H1 (cell line): ENCODE measurements at regions not wholly inside any gene's neighbourhood (a gene's known extent, or its start where the extent isn't known, plus 50 kb on each side); places are given as distances from the start of the nearest gene placed in this dataset.

Experiments used
- CTCF ChIA-PET: fragments of 300-600 bp; sonication (Branson Sonifier 250); formaldehyde crosslinking; loops from one replicate; lab custom pipeline; 2021; ENCODE audit not compliant: partially characterized antibody; lab: Charles Lee
- POLR2A ChIA-PET: fragments of 300-600 bp; sonication (Branson Sonifier 250); formaldehyde crosslinking; loops from one replicate; lab custom pipeline; 2021; ENCODE audit warnings: inconsistent platforms; ENCODE audit not compliant: partially characterized antibody; lab: Charles Lee
- DNase-seq, 2 experiments: peaks; one replicate each; pipeline versions ENCODE4 v3.0.0 to v3.0.0-alpha.2; 2010 to 2022; ENCODE audit warnings: low spot score in 2 of 2, low read depth in 1 of 2, mixed read lengths in 1 of 2
- FAIRE-seq: peaks from 2 replicates; lab custom pipeline; 2011; peaks lifted over from hg19 to GRCh38; lab: Jason Lieb, UNC
- H2AFZ ChIP-seq: 2 replicates; pipeline ENCODE4 v1.8.1; 2012; ENCODE audit warnings: low read length, inconsistent platforms
- H2AK5ac ChIP-seq: 2 replicates; pipeline ENCODE4 v1.6.1; 2013; ENCODE audit warnings: low read depth, low read length
- H2BK120ac ChIP-seq: replicated peaks from 2 replicates; pipeline ENCODE3; 2013; ENCODE audit warnings: low read depth, low read length, inconsistent platforms
- H2BK12ac ChIP-seq: 2 replicates; pipeline ENCODE4 v1.6.1; 2013; ENCODE audit warnings: low read depth, low read length
- H2BK15ac ChIP-seq: 2 replicates; pipeline ENCODE4 v1.6.1; 2013; ENCODE audit warnings: low read length
- H2BK20ac ChIP-seq: 2 replicates; pipeline ENCODE4 v1.6.1; 2013; ENCODE audit warnings: low read length
- H2BK5ac ChIP-seq: 2 replicates; pipeline ENCODE4 v1.6.1; 2013; ENCODE audit warnings: low read depth, low read length
- H3K14ac ChIP-seq: 2 replicates; pipeline ENCODE4 v1.6.1; 2013; ENCODE audit warnings: inconsistent platforms; ENCODE audit not compliant: insufficient read length
- H3K18ac ChIP-seq: 2 replicates; pipeline ENCODE4 v1.6.1; 2013; ENCODE audit warnings: low read length; ENCODE audit errors: extremely low read depth
- H3K23ac ChIP-seq: 2 replicates; pipeline ENCODE4 v1.6.1; 2013; ENCODE audit warnings: inconsistent platforms; ENCODE audit not compliant: insufficient read length
- H3K23me2 ChIP-seq: 2 replicates; pipeline ENCODE4 v1.6.1; 2013; ENCODE audit warnings: low read depth, low read length
- H3K27ac ChIP-seq: 2 replicates; pipeline ENCODE4 v1.6.1; 2011; ENCODE audit warnings: low read depth, low read length, inconsistent platforms
- H3K27me3 ChIP-seq, 4 experiments: replicated peaks in 1 of 4; 1 replicate in 1 of 4; 2 replicates in 3 of 4; pipeline versions ENCODE4 v1.6.1 to v1.8.1; 2011 to 2013; ENCODE audit warnings: low read length in 3 of 4, mild to moderate bottlenecking in 3 of 4, inconsistent platforms in 2 of 4, mixed read lengths in 2 of 4, moderate library complexity in 1 of 4; ENCODE audit not compliant: control insufficient read depth in 3 of 4, insufficient read depth in 3 of 4; ENCODE audit errors: extremely low read depth in 1 of 4
- H3K36me3 ChIP-seq, 4 experiments: 2 replicates each; pipeline versions ENCODE4 v1.6.1 to v1.8.1; 2011 to 2013; ENCODE audit warnings: mild to moderate bottlenecking in 4 of 4, low read length in 3 of 4, moderate library complexity in 2 of 4, control low read depth in 1 of 4, inconsistent platforms in 1 of 4; ENCODE audit not compliant: insufficient read depth in 4 of 4, control insufficient read depth in 2 of 4
- H3K4ac ChIP-seq: replicated peaks from 2 replicates; pipeline ENCODE3; 2013; ENCODE audit warnings: low read length, low read depth, mixed read lengths, inconsistent platforms; ENCODE audit not compliant: insufficient read length
- H3K4me1 ChIP-seq, 4 experiments: replicated peaks in 1 of 4; 1 replicate in 1 of 4; 2 replicates in 3 of 4; pipeline versions ENCODE4 v1.6.1 to v1.8.1; 2011 to 2013; ENCODE audit warnings: low read length in 3 of 4, inconsistent platforms in 2 of 4, mixed read lengths in 1 of 4; ENCODE audit not compliant: insufficient read depth in 4 of 4, control insufficient read depth in 3 of 4
- H3K4me2 ChIP-seq, 2 experiments: 2 replicates each; pipeline versions ENCODE4 v1.6.1 to v1.8.1; 2011 to 2013; ENCODE audit warnings: low read depth in 2 of 2, low read length in 2 of 2, control low read depth in 1 of 2, inconsistent platforms in 1 of 2, mild to moderate bottlenecking in 1 of 2; ENCODE audit not compliant: insufficient read depth in 1 of 2
- H3K4me3 ChIP-seq, 4 experiments: fragments of 200-600, 300-600 bp in 1 of 4; sonication (generic), shearing (Covaris generic), sonication (Bioruptor Twin) in 1 of 4; 2 replicates each; pipeline versions ENCODE4 v1.5.1 to v1.8.1; 2011 to 2016; ENCODE audit warnings: low read length in 4 of 4, low read depth in 3 of 4, control low read depth in 2 of 4, inconsistent platforms in 2 of 4, mild to moderate bottlenecking in 2 of 4, mixed read lengths in 1 of 4, moderate library complexity in 1 of 4; ENCODE audit not compliant: insufficient read depth in 2 of 4; ENCODE audit errors: extremely low read depth in 1 of 4
- H3K56ac ChIP-seq: replicated peaks from 2 replicates; pipeline ENCODE3; 2013; ENCODE audit warnings: low read depth, mild to moderate bottlenecking, mixed read lengths, low read length, inconsistent platforms; ENCODE audit not compliant: insufficient read length
- H3K79me1 ChIP-seq: 2 replicates; pipeline ENCODE4 v1.6.1; 2013; ENCODE audit warnings: low read depth, low read length, control low read depth
- H3K79me2 ChIP-seq, 2 experiments: 2 replicates each; pipeline versions ENCODE4 v1.6.1 to v1.8.1; 2012 to 2013; ENCODE audit warnings: low read length in 2 of 2, mild to moderate bottlenecking in 2 of 2, inconsistent platforms in 1 of 2; ENCODE audit not compliant: insufficient read depth in 2 of 2, control insufficient read depth in 1 of 2
- H3K9ac ChIP-seq, 4 experiments: replicated peaks in 1 of 4; 1 replicate in 1 of 4; 2 replicates in 3 of 4; pipeline versions ENCODE4 v1.6.1 to v1.8.1; 2011 to 2013; ENCODE audit warnings: low read depth in 3 of 4, low read length in 3 of 4, control low read depth in 2 of 4, mild to moderate bottlenecking in 2 of 4, moderate library complexity in 2 of 4, inconsistent platforms in 1 of 4; ENCODE audit errors: extremely low read depth in 1 of 4
- H3K9me3 ChIP-seq, 2 experiments: 2 replicates each; pipeline versions ENCODE4 v1.6.1 to v1.8.1; 2012 to 2013; ENCODE audit warnings: mild to moderate bottlenecking in 2 of 2, moderate library complexity in 2 of 2, control low read depth in 1 of 2, inconsistent platforms in 1 of 2, low read depth in 1 of 2, low read length in 1 of 2, mixed read lengths in 1 of 2; ENCODE audit not compliant: insufficient read depth in 2 of 2
- H4K20me1 ChIP-seq, 2 experiments: replicated peaks in 1 of 2; 2 replicates each; pipeline versions ENCODE3 to v1.8.1; 2011 to 2013; ENCODE audit warnings: inconsistent platforms in 2 of 2, low read length in 2 of 2, mild to moderate bottlenecking in 1 of 2; ENCODE audit not compliant: insufficient read depth in 2 of 2, control insufficient read depth in 1 of 2
- H4K5ac ChIP-seq: 2 replicates; pipeline ENCODE4 v1.6.1; 2013; ENCODE audit warnings: low read length, low read depth, mixed read lengths, inconsistent platforms; ENCODE audit not compliant: insufficient read length
- H4K8ac ChIP-seq: 2 replicates; pipeline ENCODE4 v1.8.0; 2013; ENCODE audit warnings: mild to moderate bottlenecking, moderate library complexity, low read length, inconsistent platforms; ENCODE audit not compliant: insufficient read depth; ENCODE audit errors: extremely low read depth
- H4K91ac ChIP-seq: replicated peaks from 2 replicates; pipeline ENCODE3; 2013; ENCODE audit warnings: low read length, mixed read lengths, inconsistent platforms; ENCODE audit not compliant: insufficient read length
- BACH1 ChIP-seq: IDR thresholded peaks from 2 replicates; pipeline ENCODE4 v1.6.1; 2012; ENCODE audit warnings: low read length, improper control_type of control experiment
- SIX5 ChIP-seq: IDR thresholded peaks from 2 replicates; pipeline ENCODE4 v1.6.1; 2011; ENCODE audit warnings: mild to moderate bottlenecking, low read depth, low read length
- WGBS, 2 experiments: shearing (Covaris generic) in 1 of 2; methylation state at CpG; one replicate each; pipeline versions ENCODE4 v1.1.6 to v1.1.7; 2013 to 2015; ENCODE audit warnings: low lambda C conversion rate in 2 of 2, mixed read lengths in 2 of 2, inconsistent platforms in 1 of 2, low coverage in 1 of 2, missing lambda C conversion rate in 1 of 2; ENCODE audit not compliant: insufficient replicate concordance in 2 of 2, insufficient coverage in 1 of 2, insufficient read length in 1 of 2; ENCODE audit errors: extremely low coverage in 1 of 2, missing lambda C conversion rate in 1 of 2; 5-methylcytosine and 5-hydroxymethylcytosine counted together
- TF ChIP-seq, protein P1 (sequence below): IDR thresholded peaks from 2 replicates; pipeline ENCODE4 v1.6.1; 2012; ENCODE audit warnings: inconsistent platforms

DNA sequence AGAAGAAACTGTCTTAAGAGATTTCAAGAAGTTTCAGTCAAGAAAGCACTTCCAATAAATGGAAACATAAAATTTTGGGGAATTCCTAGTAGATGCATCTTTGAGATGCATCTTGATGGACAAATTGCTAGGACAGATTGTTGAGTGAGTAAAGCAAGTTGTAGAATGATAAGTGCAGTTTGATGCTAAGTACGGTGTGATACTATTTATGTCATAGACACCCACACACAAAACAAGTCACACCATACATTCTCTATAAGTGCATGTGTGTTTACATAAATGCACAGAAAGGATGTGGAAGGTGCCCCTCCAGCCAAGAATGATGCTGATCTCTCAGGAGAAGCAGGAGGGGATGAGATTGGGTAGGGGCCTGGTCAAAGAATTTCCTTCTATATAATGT is 375.7 kb downstream of the FOXO1 start:
- H3K27ac ChIP-seq = no peak overlapping the region
- H2BK20ac ChIP-seq = no peak overlapping the region
- H3K79me1 ChIP-seq = no peaks in the 10 kb centered on the region
- H2AK5ac ChIP-seq = no peak overlapping the region
- no peak overlapping the region for H3K9ac ChIP-seq
- H3K36me3 ChIP-seq = no peaks in the 10 kb centered on the region
- H3K79me2 ChIP-seq = no peaks in the 10 kb centered on the region
- DNase-seq (no peak), FAIRE-seq (no peak)
- H2BK5ac ChIP-seq = no peak overlapping the region
- H3K4me3 ChIP-seq = no peak overlapping the region
- H3K23me2 ChIP-seq = no peaks in the 10 kb centered on the region
- H4K20me1 ChIP-seq = no peaks in the 10 kb centered on the region
- peaks cover 3% of the 10 kb centered on the region in 2 experiments; a peak in 2 of 4 replicates for H3K9me3 ChIP-seq
- H3K23ac ChIP-seq = no peak overlapping the region
- ChIA-PET CTCF (no interaction called here), POLR2A (no interaction called here)
- H2BK15ac ChIP-seq = no peak overlapping the region
- H4K5ac ChIP-seq = no peak overlapping the region
- 86% methylated on average over 1 of the region's 1 CpG; no CpG with 5 or more reads in 1 of the 2 experiments for WGBS, 2 experiments
- H2BK12ac ChIP-seq = no peak overlapping the region
- H3K4me1 ChIP-seq = no peaks in the 10 kb centered on the region
- H3K14ac ChIP-seq = no peak overlapping the region
- no peak overlapping the region for H2BK120ac ChIP-seq
- no peak overlapping the region for H4K8ac ChIP-seq
- H4K91ac ChIP-seq = no peak overlapping the region
- no peak overlapping the region for H3K4ac ChIP-seq
- no peak overlapping the region for H3K18ac ChIP-seq
- no peak overlapping the region for H3K56ac ChIP-seq
- no peak overlapping the region for H2AFZ ChIP-seq
- H3K4me2 ChIP-seq = no peak overlapping the region
- no peaks in the 10 kb centered on the region for H3K27me3 ChIP-seq
- TF ChIP-seq BACH1 (no peak), SIX5 (no peak)
- TF ChIP-seq, protein P1, sequence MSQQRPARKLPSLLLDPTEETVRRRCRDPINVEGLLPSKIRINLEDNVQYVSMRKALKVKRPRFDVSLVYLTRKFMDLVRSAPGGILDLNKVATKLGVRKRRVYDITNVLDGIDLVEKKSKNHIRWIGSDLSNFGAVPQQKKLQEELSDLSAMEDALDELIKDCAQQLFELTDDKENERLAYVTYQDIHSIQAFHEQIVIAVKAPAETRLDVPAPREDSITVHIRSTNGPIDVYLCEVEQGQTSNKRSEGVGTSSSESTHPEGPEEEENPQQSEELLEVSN = no peak
